K562 (cell line): ENCODE measurements at regions not wholly inside any gene's neighbourhood (a gene's known extent, or its start where the extent isn't known, plus 50 kb on each side); places are given as distances from the start of the nearest gene placed in this dataset.

Experiments
- ATAC-seq: fragments of 200-7000 bp; cut with Tn5 transposase; 3 replicates; pipeline ENCODE4 v1.9.1; 2020; ENCODE audit warnings: moderate library complexity
- BruUV-seq: library from RNA; stranded (reverse); fragments of 400-500 nt; replicated peaks from 2 replicates; lab custom pipeline; 2021; lab: Mats Ljungman, UMichigan
- CTCF ChIA-PET: fragments of 300-600 bp; formaldehyde crosslinking; extraction: SDS; loops from one replicate; lab custom pipeline; 2021; ENCODE audit warnings: low intra/inter-chr PET ratio; lab: Yijun Ruan, JAX
- POLR2A ChIA-PET: fragments of 300-600, 350-650 bp; sonication (Branson Sonifier 250); formaldehyde crosslinking; extraction: SDS; loops from one replicate; lab custom pipeline; 2021; ENCODE audit warnings: antibody characterized with exemption, inconsistent platforms; lab: Yijun Ruan, JAX
- DNase-seq, 4 experiments: peaks; one replicate each; pipeline versions ENCODE4 v3.0.0 to v3.0.0-alpha.2; 2011 to 2018; ENCODE audit warnings: low spot score in 3 of 4, mixed read lengths in 3 of 4; ENCODE audit errors: extremely low read depth in 1 of 4
- FAIRE-seq: peaks from 2 replicates; lab custom pipeline; 2011; peaks lifted over from hg19 to GRCh38; lab: Jason Lieb, UNC
- H2AFZ ChIP-seq: 2 replicates; pipeline ENCODE4 v1.6.0; 2011; ENCODE audit warnings: low read depth, low read length, control low read depth, inconsistent platforms
- H3K27ac ChIP-seq: fragments of 200-600 bp; 3 replicates; pipeline ENCODE4 v1.8.0; 2011; ENCODE audit warnings: low read depth, mild to moderate bottlenecking, control low read depth, inconsistent platforms, low read length, moderate library complexity, mixed read lengths; ENCODE audit errors: extremely low read depth
- H3K27me3 ChIP-seq, 2 experiments: fragments of 300-600 bp in 1 of 2; 2 replicates in 1 of 2; 3 replicates in 1 of 2; pipeline versions ENCODE4 v1.6.0 to v1.8.0; 2011; ENCODE audit warnings: inconsistent platforms in 2 of 2, low read length in 2 of 2, mild to moderate bottlenecking in 1 of 2, mixed read lengths in 1 of 2, moderate library complexity in 1 of 2; ENCODE audit not compliant: control insufficient read depth in 2 of 2, insufficient read depth in 2 of 2
- H3K36me3 ChIP-seq: fragments of 300-600 bp; 3 replicates; pipeline ENCODE4 v1.8.0; 2011; ENCODE audit warnings: mild to moderate bottlenecking, low read length, inconsistent platforms; ENCODE audit not compliant: control insufficient read depth, insufficient read depth
- H3K4me1 ChIP-seq, 2 experiments: fragments of 200-600 bp in 1 of 2; replicated peaks in 1 of 2; 2 replicates in 1 of 2; 3 replicates in 1 of 2; pipeline versions ENCODE4 v1.5.1 to v1.8.0; 2011; ENCODE audit warnings: inconsistent platforms in 2 of 2, low read length in 2 of 2, mild to moderate bottlenecking in 1 of 2, mixed read lengths in 1 of 2, moderate library complexity in 1 of 2; ENCODE audit not compliant: control insufficient read depth in 2 of 2, insufficient read depth in 2 of 2
- H3K4me2 ChIP-seq: 2 replicates; pipeline ENCODE4 v1.6.1; 2011; ENCODE audit warnings: low read length, control low read depth, inconsistent platforms, mixed read lengths; ENCODE audit not compliant: insufficient read depth
- H3K4me3 ChIP-seq: fragments of 200-600 bp; sonication (generic), shearing (Covaris generic); 2 replicates; pipeline ENCODE4 v1.5.1; 2016; ENCODE audit warnings: control low read depth, inconsistent platforms
- H3K79me2 ChIP-seq: fragments of 200-600 bp; 3 replicates; pipeline ENCODE4 v1.8.0; 2011; ENCODE audit warnings: low read length, inconsistent platforms; ENCODE audit not compliant: control insufficient read depth, insufficient read depth
- H3K9ac ChIP-seq, 2 experiments: 2 replicates each; pipeline versions ENCODE4 v1.6.0 to v1.6.1; 2011; ENCODE audit warnings: low read depth in 2 of 2, low read length in 2 of 2, control low read depth in 1 of 2, inconsistent platforms in 1 of 2, mild to moderate bottlenecking in 1 of 2, mixed read lengths in 1 of 2; ENCODE audit not compliant: insufficient read depth in 1 of 2
- H3K9me1 ChIP-seq: one replicate; pipeline ENCODE4 v1.6.0; 2011; ENCODE audit warnings: inconsistent platforms, mild to moderate bottlenecking, low read length, moderate library complexity; ENCODE audit not compliant: control insufficient read depth, insufficient read depth
- H3K9me3 ChIP-seq: replicated peaks from 2 replicates; pipeline ENCODE4 v1.5.1; 2011; ENCODE audit warnings: low read depth, low read length, inconsistent platforms; ENCODE audit not compliant: control insufficient read depth, insufficient read depth
- H4K20me1 ChIP-seq: replicated peaks from 2 replicates; pipeline ENCODE4 v1.6.1; 2011; ENCODE audit warnings: low read length, inconsistent platforms, mixed read lengths; ENCODE audit not compliant: control insufficient read depth, insufficient read depth
- BCOR ChIP-seq: fragments of 450-650 bp; IDR thresholded peaks from 2 replicates; pipeline ENCODE4 v1.6.1; 2016
- BRD9 ChIP-seq: fragments of 450-650 bp; IDR thresholded peaks from 2 replicates; pipeline ENCODE4 v1.6.1; 2018; ENCODE audit warnings: low read depth; ENCODE audit not compliant: partially characterized antibody
- C11orf30 ChIP-seq: fragments of 450-650 bp; IDR thresholded peaks from 2 replicates; pipeline ENCODE4 v1.6.1; 2016; ENCODE audit warnings: low read depth, mild to moderate bottlenecking
- DMBX1 ChIP-seq: fragments of 250-450 bp; sonication (Bioruptor Pico); IDR thresholded peaks from 2 replicates; pipeline ENCODE4 v1.8.0; 2022; ENCODE audit warnings: inconsistent platforms, mild to moderate bottlenecking, moderate library complexity, borderline replicate concordance
- FOXA1 ChIP-seq: fragments of 450-650 bp; IDR thresholded peaks from 2 replicates; pipeline ENCODE4 v1.6.1; 2016; ENCODE audit warnings: mild to moderate bottlenecking, borderline replicate concordance
- GABPA ChIP-seq: fragments of 200-800 bp; sonication (Bioruptor generic); conservative IDR thresholded peaks from 2 replicates; pipeline ENCODE4 v1.6.1; 2016; ENCODE audit warnings: low read depth, missing genetic modification characterization, missing compliant biosample characterization
- HNRNPUL1 ChIP-seq: fragments of 200-400 bp; formaldehyde crosslinking; IDR thresholded peaks from 2 replicates; pipeline ENCODE4 v1.6.1; 2017; ENCODE audit warnings: low read length
- KDM1A ChIP-seq, 2 experiments: fragments of 450-650 bp; IDR thresholded peaks; 2 replicates each; pipeline ENCODE4 v1.6.1; 2016; ENCODE audit warnings: mild to moderate bottlenecking in 2 of 2
- KLF1 ChIP-seq: fragments of 450-650 bp; IDR thresholded peaks from 2 replicates; pipeline ENCODE4 v1.6.1; 2016; ENCODE audit warnings: missing genetic modification characterization, missing compliant biosample characterization
- L3MBTL2 ChIP-seq: fragments of 450-650 bp; IDR thresholded peaks from 2 replicates; pipeline ENCODE4 v1.6.1; 2016; ENCODE audit warnings: mild to moderate bottlenecking, moderate library complexity
- LARP7 ChIP-seq: fragments of 450-650 bp; IDR thresholded peaks from 2 replicates; pipeline ENCODE4 v1.6.1; 2016
- POLR2G ChIP-seq: fragments of 200-400 bp; formaldehyde crosslinking; IDR thresholded peaks from 2 replicates; pipeline ENCODE4 v1.6.1; 2017; ENCODE audit warnings: low read depth, mild to moderate bottlenecking, antibody characterized with exemption, low read length, moderate library complexity
- SIX5 ChIP-seq, 2 experiments: IDR thresholded peaks; 2 replicates each; pipeline ENCODE4 v1.6.1; 2011; ENCODE audit warnings: low read length in 2 of 2, borderline replicate concordance in 1 of 2, low read depth in 1 of 2, mild to moderate bottlenecking in 1 of 2, moderate library complexity in 1 of 2; ENCODE audit not compliant: insufficient read depth in 1 of 2
- SNRNP70 ChIP-seq: fragments of 200-400 bp; formaldehyde crosslinking; optimal IDR thresholded peaks from 2 replicates; pipeline ENCODE3; 2017; ENCODE audit warnings: low read depth, low read length
- TARDBP ChIP-seq: fragments of 450-650 bp; IDR thresholded peaks from 2 replicates; pipeline ENCODE4 v1.6.1; 2016
- ZNF253 ChIP-seq: fragments of 250-450 bp; sonication (Bioruptor Pico); conservative IDR thresholded peaks from 2 replicates; pipeline ENCODE4 v1.6.1; 2021; ENCODE audit warnings: mild to moderate bottlenecking
- ZNF561 ChIP-seq: fragments of 450-650 bp; formaldehyde crosslinking; conservative IDR thresholded peaks from 2 replicates; pipeline ENCODE4 v1.4.0; 2020; ENCODE audit warnings: mild to moderate bottlenecking, moderate library complexity
- ZNF584 ChIP-seq: fragments of 200-800 bp; sonication (Bioruptor generic); IDR thresholded peaks from 2 replicates; pipeline ENCODE4 v1.6.1; 2016; ENCODE audit warnings: low read depth, mild to moderate bottlenecking, missing genetic modification characterization, missing compliant biosample characterization
- WGBS: fragments of 100-300 bp; shearing (Covaris generic); methylation state at CpG from one replicate; pipeline ENCODE4 v1.1.6; 2016; ENCODE audit warnings: low coverage, mixed read lengths; ENCODE audit not compliant: insufficient coverage; ENCODE audit errors: missing lambda C conversion rate; 5-methylcytosine and 5-hydroxymethylcytosine counted together
- in situ Hi-C: fragments of 300-500 bp; cut with MboI; formaldehyde crosslinking; loops from 4 replicates; pipeline ENCODE4 v1.15.0; 2018; ENCODE audit warnings: inconsistent platforms, mixed read lengths
- intact Hi-C: fragments of 100-400 bp; cut with micrococcal nuclease; formaldehyde crosslinking; loops from 2 replicates; pipeline ENCODE4 v1.14.2; 2022
- TF ChIP-seq, protein P1 (sequence below): IDR thresholded peaks from 3 replicates; pipeline ENCODE4 v1.6.1; 2011; ENCODE audit warnings: borderline replicate concordance, mild to moderate bottlenecking, moderate library complexity; ENCODE audit not compliant: insufficient read length; ENCODE audit errors: extremely low read depth
- TF ChIP-seq, protein P2 (sequence below): fragments of 450-650 bp; IDR thresholded peaks from 2 replicates; pipeline ENCODE4 v1.7.0; 2016; ENCODE audit warnings: borderline replicate concordance

GRCh38 chr11:42239188-42239587, 779.7 kb upstream of the LRRC4C start (continued):
- TF ChIP-seq, protein P1, sequence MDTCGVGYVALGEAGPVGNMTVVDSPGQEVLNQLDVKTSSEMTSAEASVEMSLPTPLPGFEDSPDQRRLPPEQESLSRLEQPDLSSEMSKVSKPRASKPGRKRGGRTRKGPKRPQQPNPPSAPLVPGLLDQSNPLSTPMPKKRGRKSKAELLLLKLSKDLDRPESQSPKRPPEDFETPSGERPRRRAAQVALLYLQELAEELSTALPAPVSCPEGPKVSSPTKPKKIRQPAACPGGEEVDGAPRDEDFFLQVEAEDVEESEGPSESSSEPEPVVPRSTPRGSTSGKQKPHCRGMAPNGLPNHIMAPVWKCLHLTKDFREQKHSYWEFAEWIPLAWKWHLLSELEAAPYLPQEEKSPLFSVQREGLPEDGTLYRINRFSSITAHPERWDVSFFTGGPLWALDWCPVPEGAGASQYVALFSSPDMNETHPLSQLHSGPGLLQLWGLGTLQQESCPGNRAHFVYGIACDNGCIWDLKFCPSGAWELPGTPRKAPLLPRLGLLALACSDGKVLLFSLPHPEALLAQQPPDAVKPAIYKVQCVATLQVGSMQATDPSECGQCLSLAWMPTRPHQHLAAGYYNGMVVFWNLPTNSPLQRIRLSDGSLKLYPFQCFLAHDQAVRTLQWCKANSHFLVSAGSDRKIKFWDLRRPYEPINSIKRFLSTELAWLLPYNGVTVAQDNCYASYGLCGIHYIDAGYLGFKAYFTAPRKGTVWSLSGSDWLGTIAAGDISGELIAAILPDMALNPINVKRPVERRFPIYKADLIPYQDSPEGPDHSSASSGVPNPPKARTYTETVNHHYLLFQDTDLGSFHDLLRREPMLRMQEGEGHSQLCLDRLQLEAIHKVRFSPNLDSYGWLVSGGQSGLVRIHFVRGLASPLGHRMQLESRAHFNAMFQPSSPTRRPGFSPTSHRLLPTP: no peak
- TF ChIP-seq SIX5 (IDR thresholded peaks at IDR 0.05; ENCODE audit: borderline replicate concordance in 1 of 2, insufficient read depth in 1 of 2, low read depth in 1 of 2, low read length in 2 of 2) (no peak), BCOR (no peak), SNRNP70 (no peak), GABPA (no peak), C11orf30 (no peak), ZNF253 (no peak)

- no peak for DNase-seq
- no peaks in the 10 kb centered on the region for H3K27me3 ChIP-seq
- in situ Hi-C loops: no loop called here
- no peak overlapping the region for H3K4me2 ChIP-seq
- no peak for ATAC-seq
- H3K9ac ChIP-seq: no peak overlapping the region
- intact Hi-C loops: no loop called here
- CTCF ChIA-PET: no interaction called here
- H3K27ac ChIP-seq: no peak overlapping the region
- no peaks in the 10 kb centered on the region for H3K9me3 ChIP-seq
- H3K36me3 ChIP-seq: no peaks in the 10 kb centered on the region
- no TSS peak for BruUV-seq
- TF ChIP-seq ZNF584: no peak
- TF ChIP-seq BRD9: no peak
- TF ChIP-seq DMBX1 (CRISPR knock-in tag): no peak
- TF ChIP-seq POLR2G: no peak
- no peak for TF ChIP-seq TARDBP
- TF ChIP-seq ZNF561: no peak
- TF ChIP-seq, protein P2, sequence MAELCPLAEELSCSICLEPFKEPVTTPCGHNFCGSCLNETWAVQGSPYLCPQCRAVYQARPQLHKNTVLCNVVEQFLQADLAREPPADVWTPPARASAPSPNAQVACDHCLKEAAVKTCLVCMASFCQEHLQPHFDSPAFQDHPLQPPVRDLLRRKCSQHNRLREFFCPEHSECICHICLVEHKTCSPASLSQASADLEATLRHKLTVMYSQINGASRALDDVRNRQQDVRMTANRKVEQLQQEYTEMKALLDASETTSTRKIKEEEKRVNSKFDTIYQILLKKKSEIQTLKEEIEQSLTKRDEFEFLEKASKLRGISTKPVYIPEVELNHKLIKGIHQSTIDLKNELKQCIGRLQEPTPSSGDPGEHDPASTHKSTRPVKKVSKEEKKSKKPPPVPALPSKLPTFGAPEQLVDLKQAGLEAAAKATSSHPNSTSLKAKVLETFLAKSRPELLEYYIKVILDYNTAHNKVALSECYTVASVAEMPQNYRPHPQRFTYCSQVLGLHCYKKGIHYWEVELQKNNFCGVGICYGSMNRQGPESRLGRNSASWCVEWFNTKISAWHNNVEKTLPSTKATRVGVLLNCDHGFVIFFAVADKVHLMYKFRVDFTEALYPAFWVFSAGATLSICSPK: no peak
- no peak for TF ChIP-seq KDM1A (IDR thresholded peaks at IDR 0.05)
- no peak for TF ChIP-seq LARP7
- no peak for TF ChIP-seq HNRNPUL1
- no peak for TF ChIP-seq KLF1
- no peak for TF ChIP-seq C11orf30
- no peak for TF ChIP-seq FOXA1
- TF ChIP-seq L3MBTL2: no peak
- TF ChIP-seq, all 486 proteins: peak for 0
- H2AFZ ChIP-seq: no peak overlapping the region
- 0% methylated on average over 2 of the region's 2 CpGs for WGBS
- H4K20me1 ChIP-seq: no peaks in the 10 kb centered on the region
- POLR2A ChIA-PET: no interaction called here
- no peaks in the 10 kb centered on the region for H3K9me1 ChIP-seq
- H3K4me1 ChIP-seq: no peaks in the 10 kb centered on the region
- H3K79me2 ChIP-seq: no peaks in the 10 kb centered on the region
- no peak for FAIRE-seq
- no peak overlapping the region for H3K4me3 ChIP-seq
Observed at GRCh38 chr11:42243385-42243784, 783.9 kb upstream of the LRRC4C start.
